HG03175 (cell line): ENCODE measurements at regions not wholly inside any gene's neighbourhood (a gene's known extent, or its start where the extent isn't known, plus 50 kb on each side); places are given as distances from the start of the nearest gene placed in this dataset.
"Not testable (repeated sequence)": the region's sequence is repeated elsewhere in the genome, so short reads cannot be mapped to it uniquely, and the experiment has no call there.

Source experiments
- ATAC-seq: cut with Tn5 transposase; IDR thresholded peaks from one replicate; pipeline ENCODE4 v1.9.1; 2021; ENCODE audit warnings: mild to moderate bottlenecking, moderate library complexity; ENCODE audit not compliant: unreplicated experiment

DNA sequence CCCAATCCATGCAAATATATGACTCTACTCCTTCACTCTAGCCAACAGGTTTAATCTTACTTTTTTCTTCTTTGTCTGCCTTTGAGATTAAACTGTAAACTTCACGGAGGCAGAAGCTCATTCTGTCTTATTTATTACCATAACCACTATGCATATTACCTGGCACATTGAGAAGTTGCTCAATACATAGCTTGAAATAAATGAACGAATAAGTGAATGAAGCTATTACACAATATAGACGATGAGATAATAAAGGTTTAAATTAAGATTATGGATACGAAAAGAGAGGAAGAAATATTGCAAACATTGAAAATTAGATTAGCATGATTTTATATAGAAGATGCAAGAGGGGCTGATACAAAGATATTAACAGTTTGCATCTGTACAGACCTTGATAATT lies 385.1 kb downstream of the LTN1 start:
- ATAC-seq, result no peak

DNA sequence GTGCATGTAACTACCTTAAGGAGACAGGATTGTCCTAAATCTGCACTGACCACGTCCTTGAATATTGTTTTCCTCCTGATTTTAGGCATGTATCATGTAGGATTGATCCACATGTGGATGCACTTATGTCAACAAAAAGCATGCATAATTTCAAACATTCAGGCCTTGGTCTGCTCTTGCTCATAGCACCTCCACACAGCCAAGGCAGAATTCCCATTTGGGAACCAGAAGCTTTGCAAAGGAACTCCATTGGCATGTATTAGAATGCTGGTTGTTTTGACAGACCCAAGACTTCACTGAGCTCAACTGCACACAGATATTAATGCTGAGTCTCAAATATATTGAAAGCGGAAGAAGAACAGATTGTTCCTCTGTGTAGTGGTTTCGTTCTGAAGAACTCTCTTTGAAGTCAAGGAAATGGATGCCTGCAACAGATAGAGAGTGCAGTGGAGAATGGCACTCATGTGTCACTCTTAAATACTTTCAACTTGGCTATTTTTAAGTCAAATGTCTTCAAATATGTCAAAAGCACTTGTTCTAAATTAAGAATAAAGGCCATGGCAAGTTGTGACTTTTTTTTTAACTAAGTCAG lies 387.6 kb downstream of the LTN1 start:
- peak; percentile 95 for ATAC-seq

DNA sequence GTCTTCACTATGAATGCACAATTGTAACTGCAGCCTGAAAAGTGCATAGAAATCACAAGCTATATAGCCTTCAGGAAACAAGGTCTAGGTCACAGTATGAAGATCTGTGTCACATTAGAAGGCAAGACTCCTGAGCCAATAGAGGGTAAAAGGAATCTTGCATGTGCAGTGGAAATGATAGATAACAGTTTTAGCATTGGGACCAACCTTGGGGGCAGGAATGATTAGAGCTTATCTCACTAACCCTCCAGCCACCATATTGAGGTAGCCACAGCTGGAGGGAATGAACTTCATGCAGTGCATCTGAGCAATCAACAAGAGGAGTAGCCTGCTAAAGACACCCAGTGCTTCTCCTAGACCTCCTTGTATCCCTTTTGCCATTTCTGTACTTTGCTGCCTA lies 390.1 kb downstream of the LTN1 start:
- ATAC-seq, result no peak

DNA sequence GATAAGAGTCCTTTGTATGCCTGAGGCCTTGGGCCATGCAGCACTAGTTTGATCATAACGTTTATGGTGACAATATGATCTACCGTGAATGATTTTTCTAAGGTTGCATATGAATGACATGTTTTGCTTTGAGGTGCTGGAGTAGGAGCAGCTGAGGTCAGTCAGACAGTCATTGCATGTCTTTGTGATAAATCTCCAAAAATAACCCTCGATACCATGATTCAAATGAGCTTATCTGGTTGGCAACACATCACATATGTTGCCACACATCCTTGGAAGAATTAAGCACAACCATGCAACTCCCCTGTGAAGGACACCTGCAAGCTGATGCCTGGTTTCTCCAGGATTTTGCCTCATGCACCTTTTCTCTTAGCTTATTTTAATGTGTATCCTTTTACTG lies 394.5 kb downstream of the LTN1 start:
- ATAC-seq, result no peak

DNA sequence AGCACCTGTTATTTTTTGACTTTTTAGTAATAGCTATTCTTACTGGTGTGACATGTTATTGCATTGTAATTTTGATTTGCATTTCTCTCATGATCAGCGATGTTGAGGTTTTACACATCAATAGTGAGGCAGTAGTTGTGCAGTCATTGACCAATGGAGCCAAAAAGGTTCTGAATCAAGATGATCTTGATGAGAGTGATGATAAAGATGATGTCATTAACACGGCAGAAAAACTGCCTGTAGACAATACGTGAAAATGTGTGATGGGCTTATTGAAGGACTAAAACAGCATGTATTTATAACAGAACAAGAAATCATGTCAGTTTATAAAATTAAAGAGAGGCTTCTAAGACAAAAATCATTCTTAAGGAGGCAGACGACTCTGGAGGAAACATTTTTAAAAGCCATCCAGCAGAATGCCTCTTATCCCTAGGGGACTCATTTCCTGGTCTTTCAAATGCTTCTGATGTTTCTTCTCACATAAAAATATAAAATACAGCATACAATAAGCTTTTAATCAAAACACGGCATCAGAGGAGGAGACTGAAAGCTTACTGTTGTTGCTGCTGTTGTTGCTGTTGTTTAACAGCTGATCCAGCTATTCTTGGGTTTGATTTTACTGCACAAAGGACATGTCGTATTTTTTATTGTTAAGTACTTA lies 400.3 kb downstream of the LTN1 start:
- ATAC-seq, result no peak

DNA sequence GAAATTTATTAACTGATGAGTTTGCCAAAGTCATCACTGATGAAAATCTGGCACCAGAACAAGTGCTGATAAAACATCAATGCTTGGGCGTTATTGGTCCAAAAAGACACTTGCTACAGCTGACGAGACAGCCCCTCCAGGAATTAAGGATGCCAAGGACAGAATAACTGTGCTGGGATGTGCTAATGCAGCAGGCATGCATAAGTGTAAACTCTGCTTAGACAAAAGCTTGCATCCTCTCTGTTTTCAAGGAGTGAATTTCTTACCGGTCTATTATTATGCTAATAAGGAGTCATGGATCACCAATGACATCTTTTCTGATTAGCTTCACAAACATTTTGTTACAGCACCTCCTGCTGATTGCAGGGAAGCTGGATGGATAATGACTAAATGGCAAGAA lies 402.0 kb downstream of the LTN1 start:
- ATAC-seq, result no peak

DNA sequence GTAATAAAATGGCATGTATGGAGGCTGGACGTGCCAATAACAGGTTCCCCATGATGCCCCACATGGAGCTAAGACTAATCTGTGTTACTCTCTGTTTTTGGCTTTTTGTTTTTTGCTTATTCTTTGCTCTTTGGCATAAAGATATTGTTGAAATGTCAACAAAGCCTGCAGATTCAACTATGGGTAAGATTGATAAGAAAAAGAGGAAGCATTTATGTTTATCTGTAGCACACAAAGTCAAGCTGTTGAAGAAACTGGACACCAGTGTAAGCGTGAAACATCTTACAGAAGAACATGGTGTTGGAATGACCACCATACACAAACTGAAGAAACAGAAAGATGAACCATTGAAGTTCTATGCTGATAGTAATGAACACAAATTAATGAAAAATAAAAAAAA lies 402.7 kb downstream of the LTN1 start:
- no peak for ATAC-seq

DNA sequence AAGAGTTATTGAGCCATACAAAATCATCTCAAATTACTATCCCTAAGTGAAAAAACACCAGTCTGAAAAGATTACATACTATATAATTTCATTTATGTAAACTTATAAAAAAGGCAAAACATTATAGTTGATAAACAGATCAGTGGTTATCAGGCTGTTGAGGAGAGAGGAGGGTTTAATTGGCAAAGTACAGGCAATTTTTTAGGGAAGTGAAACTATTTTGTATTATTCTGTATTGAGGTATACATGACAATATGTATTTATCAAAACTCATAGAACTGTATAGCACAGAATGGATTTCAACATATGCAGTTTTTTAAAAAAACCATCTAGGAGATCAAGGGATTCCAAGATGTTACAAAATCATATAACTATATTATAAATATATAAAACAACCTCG lies 403.7 kb downstream of the LTN1 start:
- ATAC-seq, result no peak

DNA sequence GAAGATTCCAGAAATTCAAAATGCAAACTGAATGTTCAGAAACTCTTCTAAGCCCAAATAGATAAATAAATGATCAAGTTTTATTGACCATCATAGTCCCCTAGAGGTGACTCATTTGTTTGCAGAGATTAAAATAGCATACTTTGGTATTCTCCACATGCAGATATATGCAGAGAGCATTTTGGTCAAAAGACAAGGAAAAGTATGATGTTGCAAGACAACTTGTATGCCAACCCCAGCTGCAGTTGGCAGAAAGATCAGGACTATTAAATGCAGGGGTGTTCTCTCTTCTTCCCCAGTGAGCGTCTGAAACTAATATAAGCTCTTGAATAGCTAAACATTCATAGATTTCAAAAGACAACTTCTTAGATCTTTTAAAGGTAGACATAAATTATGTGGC lies 404.9 kb downstream of the LTN1 start:
- no peak for ATAC-seq

DNA sequence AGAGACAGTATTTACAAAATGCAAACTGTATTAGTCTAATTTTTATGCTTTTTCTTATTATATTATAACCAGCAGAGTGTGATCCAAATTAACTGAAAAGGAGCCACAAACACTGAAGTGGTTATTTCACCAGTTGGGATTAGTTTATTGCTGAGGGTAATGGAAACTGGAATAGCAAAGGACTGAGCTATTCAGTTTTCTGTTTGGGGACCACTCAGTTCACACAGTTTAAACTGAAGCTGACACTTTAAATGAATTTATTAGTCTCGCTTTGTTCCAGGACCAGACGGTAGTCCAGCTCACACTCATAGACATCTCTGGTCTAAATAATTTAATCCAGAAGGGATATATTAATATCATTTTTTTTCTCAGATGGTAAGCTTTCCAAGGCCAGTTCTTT lies 410.7 kb downstream of the LTN1 start:
- no peak for ATAC-seq

DNA sequence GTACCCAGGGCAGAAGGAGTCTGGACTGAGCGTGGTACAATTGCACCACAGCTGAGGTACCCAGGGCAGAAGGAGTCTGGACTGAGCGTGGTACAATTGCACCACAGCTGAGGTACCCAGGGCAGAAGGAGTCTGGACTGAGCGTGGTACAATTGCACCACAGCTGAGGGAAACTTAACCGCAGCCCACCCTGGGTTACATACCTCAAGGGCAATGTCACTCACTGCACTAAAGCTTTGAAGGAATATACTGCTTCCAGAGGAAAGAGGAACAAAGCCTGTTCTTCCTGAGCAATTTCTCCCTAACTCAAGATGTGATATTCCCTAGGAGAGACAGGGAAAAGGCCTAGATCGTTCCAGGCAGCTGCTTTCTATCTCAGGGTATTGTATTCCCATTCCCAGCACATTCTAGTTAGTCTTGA lies 411.4 kb downstream of the LTN1 start:
- not testable (repeated sequence) for ATAC-seq

DNA sequence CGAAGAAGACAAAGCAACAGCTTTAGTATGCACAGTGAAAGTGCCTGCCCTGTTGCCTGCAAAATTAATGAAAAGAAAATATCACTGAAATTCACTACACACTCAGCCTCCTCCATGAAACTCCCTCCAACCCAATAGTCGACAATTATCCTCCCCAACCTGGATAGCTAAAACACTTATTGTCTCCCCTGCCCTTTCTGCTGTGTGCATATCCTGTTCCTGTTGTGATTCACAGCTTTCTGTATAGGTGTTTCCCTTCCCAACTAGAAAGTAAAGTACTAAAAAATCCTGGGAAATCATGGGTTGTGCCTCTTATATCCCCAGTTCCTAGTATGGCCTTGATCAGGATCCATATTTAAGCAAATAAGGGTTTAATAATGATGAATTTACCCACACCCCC lies 412.1 kb downstream of the LTN1 start:
- ATAC-seq, result no peak

DNA sequence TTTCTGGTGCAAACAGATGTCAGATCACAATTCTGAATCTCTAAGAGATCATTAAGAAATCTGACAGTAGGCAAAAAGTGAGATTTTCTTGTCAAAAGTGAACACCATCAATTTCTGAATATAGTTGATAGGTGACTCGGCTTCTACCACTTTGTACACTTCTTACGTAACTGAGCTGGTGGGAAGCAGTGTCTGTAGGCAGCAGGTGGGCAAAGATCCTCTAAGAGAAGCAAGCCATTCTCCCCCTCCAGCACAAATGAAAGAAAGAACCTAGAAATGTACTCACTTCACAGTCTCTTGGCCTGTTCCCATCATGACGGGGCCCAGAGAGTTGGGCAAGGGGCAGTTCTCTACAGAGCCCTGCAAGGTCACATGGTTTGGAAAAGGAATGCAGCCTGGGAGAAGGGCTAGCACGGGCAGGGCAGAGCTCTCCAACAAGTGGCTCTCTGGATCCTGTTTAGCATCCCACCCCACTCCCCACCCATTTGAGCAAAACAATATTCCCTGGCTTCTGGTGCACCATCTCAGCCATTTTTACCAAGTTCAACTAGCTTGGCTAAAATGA lies 412.6 kb downstream of the LTN1 start:
- ATAC-seq, result no peak

DNA sequence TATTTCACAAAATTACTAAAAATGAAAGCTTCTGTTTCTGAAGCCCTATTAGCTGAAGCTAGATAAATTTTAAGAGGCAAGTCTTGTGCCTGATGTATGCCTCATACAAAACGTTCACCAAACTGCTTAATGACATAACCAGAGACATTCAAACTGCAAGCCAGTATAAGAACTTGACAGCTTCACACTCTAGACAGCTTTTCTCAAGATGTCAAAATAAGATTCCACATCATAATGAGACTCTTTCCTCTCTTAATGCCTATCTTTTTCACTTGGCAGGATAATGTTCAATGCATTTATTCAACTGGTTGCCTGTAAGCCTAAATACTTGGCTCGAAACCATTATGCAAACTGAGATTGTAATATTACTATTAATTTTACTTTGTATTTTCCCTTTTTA lies 424.0 kb downstream of the LTN1 start:
- no peak for ATAC-seq

DNA sequence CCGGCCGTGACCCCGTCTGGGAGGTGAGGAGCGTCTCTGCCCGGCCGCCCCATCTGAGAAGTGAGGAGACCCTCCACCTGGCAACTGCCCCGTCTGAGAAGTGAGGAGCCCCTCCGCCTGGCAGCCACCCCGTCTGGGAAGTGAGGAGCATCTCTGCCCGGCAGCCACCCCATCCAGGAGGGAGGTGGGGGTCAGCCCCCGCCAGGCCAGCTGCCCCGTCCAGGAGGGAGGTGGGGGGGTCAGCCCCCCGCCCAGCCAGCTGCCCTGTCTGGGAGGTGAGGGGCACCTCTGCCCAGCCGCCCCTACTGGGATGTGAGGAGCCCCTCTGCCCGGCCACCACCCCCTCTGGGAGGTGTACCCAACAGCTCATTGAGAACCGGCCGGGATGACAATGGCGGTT lies 428.7 kb downstream of the LTN1 start:
- not testable (repeated sequence) for ATAC-seq

DNA sequence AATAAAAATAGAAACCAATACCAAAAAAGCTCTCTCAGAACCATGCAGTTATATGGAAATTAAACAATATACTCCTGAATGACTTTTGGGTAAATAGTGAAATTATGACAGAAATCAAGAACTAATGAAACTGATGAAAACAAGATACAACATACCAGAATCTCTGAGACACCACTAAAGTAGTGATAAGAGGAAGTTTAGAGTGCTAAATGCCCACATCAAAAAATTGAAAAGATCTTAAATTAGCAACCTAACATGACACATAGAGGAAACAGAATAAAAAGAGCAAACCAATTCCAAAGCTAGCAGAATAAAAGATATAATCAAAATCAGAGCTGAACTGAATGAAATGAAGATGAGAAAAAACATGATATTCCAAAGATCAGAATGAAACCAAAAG lies 430.9 kb downstream of the LTN1 start:
- no peak for ATAC-seq

DNA sequence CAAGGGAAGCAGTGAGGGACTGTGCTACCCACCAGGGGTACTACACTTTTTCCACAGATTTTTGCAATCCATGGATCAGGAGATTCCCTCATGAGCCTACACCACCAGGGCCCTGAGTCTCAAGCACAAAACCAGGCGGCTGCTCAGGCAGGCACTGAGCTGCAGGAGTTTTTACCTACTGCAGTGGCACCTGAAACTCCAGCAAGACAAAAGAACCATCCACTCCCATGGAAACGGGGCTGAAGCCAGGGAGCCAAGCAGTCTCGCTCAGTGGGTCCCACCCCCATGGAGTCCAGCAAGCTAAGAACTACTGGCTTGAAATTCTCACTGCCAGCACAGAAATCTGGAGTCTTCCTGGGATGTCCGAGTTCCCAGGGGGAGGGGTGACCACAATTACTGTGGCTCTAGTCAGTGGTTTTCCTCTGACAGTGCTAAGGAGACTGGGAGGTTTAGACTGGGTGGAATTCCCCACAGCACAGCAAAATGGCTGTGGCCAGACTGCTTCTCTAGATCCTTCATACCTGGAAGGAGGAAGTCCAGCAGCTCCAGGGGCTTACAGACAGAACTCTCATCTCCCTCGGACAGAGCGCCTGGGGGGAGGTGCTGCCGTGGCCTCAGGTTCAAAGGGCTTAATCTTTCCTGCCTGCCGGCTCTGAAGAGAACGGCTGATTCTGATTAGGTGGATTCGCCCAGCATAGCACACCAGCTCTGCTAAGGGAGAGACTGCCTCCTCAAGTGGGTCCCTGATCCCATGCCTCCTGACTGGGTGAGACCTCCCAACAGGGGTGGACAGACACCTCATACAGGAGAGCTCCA lies 437.8 kb downstream of the LTN1 start:
- ATAC-seq, result no peak

DNA sequence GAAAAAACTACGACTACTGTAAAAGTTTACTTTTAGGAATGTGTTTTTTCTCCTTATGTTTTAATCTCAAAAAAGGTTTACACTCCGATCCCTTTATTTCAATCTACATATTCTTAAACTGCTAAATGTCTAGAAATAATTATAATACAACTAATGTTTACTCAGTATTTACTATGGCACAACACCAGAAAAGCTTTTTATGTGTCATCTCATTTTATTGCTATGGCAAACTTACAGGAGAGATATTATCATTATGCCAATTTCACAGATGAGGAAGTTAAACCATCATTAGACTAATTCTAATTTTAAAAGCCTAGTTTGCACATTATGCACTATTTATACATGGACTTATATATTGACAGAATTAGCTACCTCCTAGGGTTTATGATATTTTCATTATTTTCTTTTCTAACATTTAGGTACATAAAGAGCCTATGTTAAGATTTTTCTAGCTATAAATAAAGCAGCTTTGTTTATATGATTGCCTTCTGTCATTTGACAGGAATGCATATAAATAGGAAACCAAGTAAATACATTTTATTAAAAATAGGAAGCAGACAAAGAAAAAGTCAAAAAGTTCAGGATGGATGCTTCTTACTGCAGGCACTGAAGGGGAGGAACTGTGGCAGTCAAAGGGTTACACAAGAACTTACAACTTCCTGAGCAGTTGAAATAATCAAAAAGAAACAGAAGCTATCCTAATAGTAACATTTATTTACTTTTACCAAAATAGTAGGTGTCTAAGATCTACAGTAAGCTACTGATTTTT lies 442.4 kb downstream of the LTN1 start:
- ATAC-seq, result no peak

DNA sequence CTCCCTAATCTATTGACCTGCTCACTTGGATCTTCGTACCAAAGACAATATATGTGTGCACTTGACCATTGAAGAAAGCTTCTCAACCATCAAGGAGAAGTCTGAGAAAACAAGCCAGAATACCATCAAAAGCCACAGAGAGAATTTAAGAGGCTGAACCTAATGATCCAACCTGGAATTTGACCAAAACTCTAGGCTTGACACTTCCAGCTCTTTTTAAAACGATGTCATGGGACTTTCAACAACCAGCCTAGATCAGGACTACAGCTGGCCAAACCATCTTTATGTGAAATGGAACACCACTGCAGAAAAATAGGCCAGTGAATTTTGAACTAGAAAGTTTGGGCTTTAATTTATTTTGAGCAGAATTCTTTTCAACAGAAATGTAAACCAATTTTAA lies 444.4 kb downstream of the LTN1 start:
- ATAC-seq, result no peak

DNA sequence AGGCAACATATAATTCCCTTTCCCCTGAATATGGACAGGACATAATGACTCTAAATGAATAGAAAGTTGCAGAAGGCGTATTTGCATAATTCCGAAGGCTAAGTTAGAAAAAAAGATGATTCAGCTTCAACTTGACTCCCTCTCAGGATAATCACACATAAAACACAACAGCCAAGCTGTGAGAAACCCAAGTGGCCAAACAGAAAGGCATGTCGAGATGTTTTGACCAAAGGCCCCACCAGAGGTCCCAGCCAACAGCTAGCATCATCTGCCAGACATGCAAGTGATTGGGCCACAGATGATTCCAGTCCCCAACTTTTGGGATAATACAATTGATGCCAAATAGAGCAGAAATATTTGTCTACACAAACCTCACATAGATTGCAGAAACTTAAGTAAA lies 444.9 kb downstream of the LTN1 start:
- ATAC-seq, result no peak

DNA sequence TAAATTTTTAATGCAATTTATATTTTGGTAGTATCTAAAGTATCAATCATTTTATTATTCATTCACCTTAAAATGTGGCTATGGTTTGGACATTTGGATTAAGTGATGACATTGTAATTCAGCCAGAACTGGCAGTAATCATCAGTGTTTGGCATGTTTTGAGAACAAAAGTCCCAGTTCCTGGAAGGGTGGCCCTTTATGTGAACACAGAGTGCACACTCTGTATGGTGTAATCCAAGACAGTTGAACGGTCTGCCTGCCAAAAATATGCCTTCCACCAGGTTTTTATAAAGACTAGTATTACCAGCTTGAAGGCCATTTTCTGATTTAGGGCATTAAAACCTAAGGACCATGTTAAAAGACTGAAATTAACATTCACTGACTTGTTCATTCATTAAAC lies 448.7 kb downstream of the LTN1 start:
- no peak for ATAC-seq
